Ovary (tissue), 3 donors: ENCODE measurements at regions not wholly inside any gene's neighbourhood (a gene's known extent, or its start where the extent isn't known, plus 50 kb on each side); places are given as distances from the start of the nearest gene placed in this dataset.

Experiments
- EP300 ChIP-seq: sonication (generic); formaldehyde crosslinking; IDR thresholded peaks from one replicate; pipeline ENCODE4 v1.6.1; 2017; ENCODE audit warnings: antibody characterized with exemption
- POLR2A ChIP-seq: fragments of 450-650 bp; IDR thresholded peaks from one replicate; pipeline ENCODE4 v1.6.1; 2017; ENCODE audit warnings: antibody characterized with exemption, mild to moderate bottlenecking, moderate library complexity
- TF ChIP-seq, protein P1 (sequence below), 3 donors: fragments of 450-650 bp in 2 of 3; fragments of 200-600 bp in 1 of 3; IDR thresholded peaks; one replicate each; pipeline versions ENCODE4 v1.5.1 to v1.8.0; 2016 to 2022; ENCODE audit warnings: antibody characterized with exemption in 3 of 3, mild to moderate bottlenecking in 1 of 3
- donor health status: DM: no; HTN: no; CAD: no.

DNA sequence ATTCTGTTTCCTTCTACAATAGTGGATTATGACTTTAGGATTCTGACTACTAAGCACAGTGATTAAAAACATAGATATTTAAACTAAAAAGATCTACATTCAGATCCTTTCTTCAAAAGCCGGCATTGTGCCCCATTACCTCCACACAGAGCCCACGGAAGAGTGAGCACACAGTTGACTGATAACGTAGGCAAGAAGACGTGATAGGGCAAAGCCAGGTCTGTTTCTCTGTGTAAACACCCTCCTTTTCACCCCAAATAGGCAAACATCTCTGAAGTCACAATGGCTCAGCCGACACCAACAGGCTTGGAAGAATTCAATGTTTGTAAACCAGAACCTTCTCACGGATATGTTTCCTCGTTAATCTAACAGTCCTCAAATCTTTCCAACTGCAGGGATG lies 302.9 kb downstream of the CMPK2 start:
- TF ChIP-seq, protein P1, sequence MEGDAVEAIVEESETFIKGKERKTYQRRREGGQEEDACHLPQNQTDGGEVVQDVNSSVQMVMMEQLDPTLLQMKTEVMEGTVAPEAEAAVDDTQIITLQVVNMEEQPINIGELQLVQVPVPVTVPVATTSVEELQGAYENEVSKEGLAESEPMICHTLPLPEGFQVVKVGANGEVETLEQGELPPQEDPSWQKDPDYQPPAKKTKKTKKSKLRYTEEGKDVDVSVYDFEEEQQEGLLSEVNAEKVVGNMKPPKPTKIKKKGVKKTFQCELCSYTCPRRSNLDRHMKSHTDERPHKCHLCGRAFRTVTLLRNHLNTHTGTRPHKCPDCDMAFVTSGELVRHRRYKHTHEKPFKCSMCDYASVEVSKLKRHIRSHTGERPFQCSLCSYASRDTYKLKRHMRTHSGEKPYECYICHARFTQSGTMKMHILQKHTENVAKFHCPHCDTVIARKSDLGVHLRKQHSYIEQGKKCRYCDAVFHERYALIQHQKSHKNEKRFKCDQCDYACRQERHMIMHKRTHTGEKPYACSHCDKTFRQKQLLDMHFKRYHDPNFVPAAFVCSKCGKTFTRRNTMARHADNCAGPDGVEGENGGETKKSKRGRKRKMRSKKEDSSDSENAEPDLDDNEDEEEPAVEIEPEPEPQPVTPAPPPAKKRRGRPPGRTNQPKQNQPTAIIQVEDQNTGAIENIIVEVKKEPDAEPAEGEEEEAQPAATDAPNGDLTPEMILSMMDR (IDR thresholded peaks at IDR 0.05), result no peak
- no peak for TF ChIP-seq POLR2A
- TF ChIP-seq EP300, result no peak
